DND-41 (cell line): ENCODE measurements at regions not wholly inside any gene's neighbourhood (a gene's known extent, or its start where the extent isn't known, plus 50 kb on each side); places are given as distances from the start of the nearest gene placed in this dataset.

Source experiments
- ATAC-seq: fragments of 200-7000 bp; cut with Tn5 transposase; 3 replicates; pipeline ENCODE4 v1.9.1; 2021; ENCODE audit warnings: low read depth; ENCODE audit not compliant: insufficient read depth
- DNase-seq: peaks from one replicate; pipeline ENCODE4 v3.0.0-alpha.2; 2020
- H2AFZ ChIP-seq: 2 replicates; pipeline ENCODE4 v1.6.0; 2012; ENCODE audit warnings: low read depth, low read length
- H3K27ac ChIP-seq: 2 replicates; pipeline ENCODE4 v1.5.1; 2012; ENCODE audit warnings: low read length, inconsistent platforms
- H3K27me3 ChIP-seq: fragments of 200-600 bp; sonication (generic); 2 replicates; pipeline ENCODE4 v1.6.0; 2012; ENCODE audit warnings: low read length, mild to moderate bottlenecking, inconsistent platforms; ENCODE audit not compliant: insufficient read depth, poor library complexity
- H3K36me3 ChIP-seq: 2 replicates; pipeline ENCODE4 v1.5.1; 2012; ENCODE audit warnings: low read length, inconsistent platforms; ENCODE audit not compliant: insufficient read depth
- H3K4me1 ChIP-seq: 2 replicates; pipeline ENCODE4 v1.5.1; 2012; ENCODE audit warnings: mild to moderate bottlenecking, low read length; ENCODE audit not compliant: insufficient read depth
- H3K4me2 ChIP-seq: 2 replicates; pipeline ENCODE4 v1.6.0; 2012; ENCODE audit warnings: mild to moderate bottlenecking, moderate library complexity, low read length, inconsistent platforms; ENCODE audit not compliant: insufficient read depth
- H3K4me3 ChIP-seq, 2 experiments: fragments of 200-600 bp in 1 of 2; shearing (Covaris generic) in 1 of 2; 2 replicates each; pipeline ENCODE4 v1.5.1; 2012 to 2016; ENCODE audit warnings: inconsistent platforms in 2 of 2, low read length in 2 of 2, mild to moderate bottlenecking in 2 of 2, low read depth in 1 of 2, moderate library complexity in 1 of 2
- H3K79me2 ChIP-seq: 2 replicates; pipeline ENCODE4 v1.6.0; 2012; ENCODE audit warnings: low read length, inconsistent platforms; ENCODE audit not compliant: insufficient read depth
- H3K9ac ChIP-seq: 2 replicates; pipeline ENCODE4 v1.6.0; 2012; ENCODE audit warnings: low read depth, mild to moderate bottlenecking, inconsistent platforms, low read length, moderate library complexity
- H3K9me3 ChIP-seq: 2 replicates; pipeline ENCODE4 v1.5.1; 2012; ENCODE audit warnings: low read length, moderate library complexity, mild to moderate bottlenecking, inconsistent platforms; ENCODE audit not compliant: insufficient read depth, severe bottlenecking
- H4K20me1 ChIP-seq: 2 replicates; pipeline ENCODE4 v1.6.0; 2012; ENCODE audit warnings: low read length; ENCODE audit not compliant: insufficient read depth
- CTCF ChIP-seq: IDR thresholded peaks from 2 replicates; pipeline ENCODE4 v1.5.1; 2012; ENCODE audit warnings: borderline replicate concordance, low read length, moderate library complexity, mild to moderate bottlenecking; ENCODE audit not compliant: poor library complexity, severe bottlenecking; ENCODE audit errors: extremely low read depth
- EZH2 ChIP-seq: IDR thresholded peaks from 3 replicates; pipeline ENCODE4 v1.6.1; 2012; ENCODE audit warnings: borderline replicate concordance, low read depth, mild to moderate bottlenecking, moderate library complexity, low read length, inconsistent platforms; ENCODE audit not compliant: severe bottlenecking

- H3K9ac ChIP-seq, result no peak overlapping the region
- no peaks in the 10 kb centered on the region for H3K36me3 ChIP-seq
- H3K4me1 ChIP-seq, result peaks cover 8% of the 10 kb centered on the region; the same call in 1 of the 2 replicates
- TF ChIP-seq CTCF, result no peak
- no peak for TF ChIP-seq EZH2
- DNase-seq, result no peak
- H3K4me2 ChIP-seq, result no peak overlapping the region
- H3K9me3 ChIP-seq, result no peaks in the 10 kb centered on the region
- no peak overlapping the region for H2AFZ ChIP-seq
- H3K79me2 ChIP-seq, result no peaks in the 10 kb centered on the region
- H3K27ac ChIP-seq, result no peak overlapping the region
- no peaks in the 10 kb centered on the region for H4K20me1 ChIP-seq
- H3K4me3 ChIP-seq, result no peak overlapping the region
- H3K27me3 ChIP-seq, result no peaks in the 10 kb centered on the region
- no peak for ATAC-seq
Observed at GRCh38 chr2:144833075-144833637, 313.2 kb upstream of the ZEB2 start.

GRCh38 chr2:144832048-144832447, 312.1 kb upstream of the ZEB2 start:
- H3K27ac ChIP-seq, result no peak overlapping the region
- H3K79me2 ChIP-seq, result no peaks in the 10 kb centered on the region
- H4K20me1 ChIP-seq, result no peaks in the 10 kb centered on the region
- TF ChIP-seq EZH2 (no peak), CTCF (no peak)
- H3K36me3 ChIP-seq, result no peaks in the 10 kb centered on the region
- ATAC-seq (no peak), DNase-seq (no peak)
- H3K9ac ChIP-seq, result no peak overlapping the region
- no peaks in the 10 kb centered on the region for H3K27me3 ChIP-seq
- H2AFZ ChIP-seq, result peak overlapping the region; percentile 11; the same call in 1 of the 2 replicates
- no peaks in the 10 kb centered on the region for H3K9me3 ChIP-seq
- H3K4me3 ChIP-seq, result no peak overlapping the region
- H3K4me1 ChIP-seq, result peaks cover 8% of the 10 kb centered on the region; the same call in 1 of the 2 replicates
- H3K4me2 ChIP-seq, result no peak overlapping the region

- ATAC-seq (no peak), DNase-seq (no peak)
- H3K27me3 ChIP-seq, result no peaks in the 10 kb centered on the region
- H3K9ac ChIP-seq, result no peak overlapping the region
- no peaks in the 10 kb centered on the region for H3K36me3 ChIP-seq
- TF ChIP-seq CTCF, result no peak
- TF ChIP-seq EZH2, result no peak
- H3K4me1 ChIP-seq, result peaks cover 8% of the 10 kb centered on the region; the same call in 1 of the 2 replicates
- no peaks in the 10 kb centered on the region for H3K9me3 ChIP-seq
- H2AFZ ChIP-seq, result no peak overlapping the region
- H3K27ac ChIP-seq, result no peak overlapping the region
- no peaks in the 10 kb centered on the region for H4K20me1 ChIP-seq
- no peaks in the 10 kb centered on the region for H3K79me2 ChIP-seq
- H3K4me2 ChIP-seq, result no peak overlapping the region
- no peak overlapping the region for H3K4me3 ChIP-seq
Observed at GRCh38 chr2:144830543-144830942, 310.6 kb upstream of the ZEB2 start.

- Histone ChIP-seq H2AFZ (no peak overlapping the region), H3K4me1 (no peaks in the 10 kb centered on the region), H3K27me3 (no peaks in the 10 kb centered on the region), H3K4me3 (no peak overlapping the region), H3K27ac (no peak overlapping the region), H3K4me2 (no peak overlapping the region), H4K20me1 (no peaks in the 10 kb centered on the region), H3K79me2 (no peaks in the 10 kb centered on the region), H3K9ac (no peak overlapping the region), H3K36me3 (no peaks in the 10 kb centered on the region), H3K9me3 (no peaks in the 10 kb centered on the region)
- no peak for TF ChIP-seq CTCF
- no peak for TF ChIP-seq EZH2
- DNase-seq, result no peak
- no peak for ATAC-seq
Observed at GRCh38 chr2:144827404-144827803, 307.5 kb upstream of the ZEB2 start.
